ENCODE measurements at regions not wholly inside any gene's neighbourhood (a gene's known extent, or its start where the extent isn't known, plus 50 kb on each side); places are given as distances from the start of the nearest gene placed in this dataset.

- Mint-ChIP-seq H3K36me3 (ENCODE audit: low read depth) (no peaks in the 10 kb centered on the region), H3K4me3 (no peak overlapping the region), H3K27ac (no peak overlapping the region), H3K4me1 (ENCODE audit: low read depth) (no peaks in the 10 kb centered on the region), H3K9me3 (no peaks in the 10 kb centered on the region), H3K27me3 (no peaks in the 10 kb centered on the region)
- TF ChIP-seq CTCF (IDR thresholded peaks at IDR 0.05) = no peak
- Histone ChIP-seq H3K4me3 (ENCODE audit: low read length) (no peak overlapping the region), H3K27ac (ENCODE audit: low read depth in 1 of 2, low read length in 2 of 2) (no peak overlapping the region), H3K4me1 (ENCODE audit: insufficient read depth, low read length) (no peaks in the 10 kb centered on the region), H3K27me3 (ENCODE audit: control insufficient read depth in 1 of 2, insufficient read depth in 2 of 2, low read length in 2 of 2) (no peaks in the 10 kb centered on the region), H3K36me3 (ENCODE audit: insufficient read depth, low read length) (no peaks in the 10 kb centered on the region), H3K9me3 (ENCODE audit: control insufficient read depth in 1 of 2, insufficient read depth in 1 of 2, low read length in 2 of 2) (no peaks in the 10 kb centered on the region)
- CTCF ChIA-PET = interaction anchor here (1.3 kb wide), 1 partner anchor 10 kb away, joined by 4 read pairs; no protein-coding TSS in a partner anchor
- ATAC-seq (ENCODE audit: poor library complexity) (no peak), DNase-seq (no peak)
- POLR2A ChIA-PET = no interaction called here
- intact Hi-C loops (cut with DNase I, micrococcal nuclease) = no loop called here
Observed at GRCh38 chr11:109849946-109850345, 243.2 kb upstream of the ZC3H12C start.

- H3K36me3 Mint-ChIP-seq (ENCODE audit: low read depth) = no peaks in the 10 kb centered on the region
- ChIA-PET POLR2A (no interaction called here), CTCF (no interaction called here)
- H3K4me3 Mint-ChIP-seq = no peak overlapping the region
- intact Hi-C loops (cut with DNase I, micrococcal nuclease) = no loop called here
- DNase-seq = no peak
- no peak overlapping the region for H3K4me3 ChIP-seq (ENCODE audit: low read length)
- H3K27me3 Mint-ChIP-seq = no peaks in the 10 kb centered on the region
- H3K9me3 Mint-ChIP-seq = no peaks in the 10 kb centered on the region
- H3K4me1 ChIP-seq (ENCODE audit: insufficient read depth, low read length) = no peaks in the 10 kb centered on the region
- no peaks in the 10 kb centered on the region for H3K9me3 ChIP-seq (ENCODE audit: control insufficient read depth in 1 of 2, insufficient read depth in 1 of 2, low read length in 2 of 2)
- no peak overlapping the region for H3K27ac ChIP-seq (ENCODE audit: low read depth in 1 of 2, low read length in 2 of 2)
- no peaks in the 10 kb centered on the region for H3K36me3 ChIP-seq (ENCODE audit: insufficient read depth, low read length)
- TF ChIP-seq CTCF (IDR thresholded peaks at IDR 0.05) = no peak
- H3K27me3 ChIP-seq (ENCODE audit: control insufficient read depth in 1 of 2, insufficient read depth in 2 of 2, low read length in 2 of 2) = no peaks in the 10 kb centered on the region
- H3K27ac Mint-ChIP-seq = no peak overlapping the region
- no peak for ATAC-seq (ENCODE audit: poor library complexity)
- H3K4me1 Mint-ChIP-seq (ENCODE audit: low read depth) = no peaks in the 10 kb centered on the region
Observed at GRCh38 chr11:109851780-109852390, 241.3 kb upstream of the ZC3H12C start.

- DNase-seq (peak in 3 of 14 experiments; percentile 8 to 10 (median 9)), ATAC-seq (ENCODE audit: poor library complexity) (no peak)
- Histone ChIP-seq H3K27me3 (ENCODE audit: control insufficient read depth in 1 of 2, insufficient read depth in 2 of 2, low read length in 2 of 2) (no peaks in the 10 kb centered on the region), H3K27ac (ENCODE audit: low read depth in 1 of 2, low read length in 2 of 2) (no peak overlapping the region), H3K4me1 (ENCODE audit: insufficient read depth, low read length) (no peaks in the 10 kb centered on the region), H3K36me3 (ENCODE audit: insufficient read depth, low read length) (no peaks in the 10 kb centered on the region), H3K9me3 (ENCODE audit: control insufficient read depth in 1 of 2, insufficient read depth in 1 of 2, low read length in 2 of 2) (no peaks in the 10 kb centered on the region), H3K4me3 (ENCODE audit: low read length) (no peak overlapping the region)
- TF ChIP-seq CTCF (IDR thresholded peaks at IDR 0.05) = no peak
- ChIA-PET POLR2A (no interaction called here), CTCF (no interaction called here)
- no peak overlapping the region for H3K27ac Mint-ChIP-seq
- H3K27me3 Mint-ChIP-seq = no peaks in the 10 kb centered on the region
- no peaks in the 10 kb centered on the region for H3K4me1 Mint-ChIP-seq (ENCODE audit: low read depth)
- no peaks in the 10 kb centered on the region for H3K9me3 Mint-ChIP-seq
- no peaks in the 10 kb centered on the region for H3K36me3 Mint-ChIP-seq (ENCODE audit: low read depth)
- no peak overlapping the region for H3K4me3 Mint-ChIP-seq
- intact Hi-C loops (cut with DNase I, micrococcal nuclease) = no loop called here
Observed at GRCh38 chr11:109853156-109853776, 239.9 kb upstream of the ZC3H12C start.
